HEK293 (cell line): ENCODE measurements at regions not wholly inside any gene's neighbourhood (a gene's known extent, or its start where the extent isn't known, plus 50 kb on each side); places are given as distances from the start of the nearest gene placed in this dataset.

ENCODE experiments used
- CTCF ChIA-PET: fragments of 350-600 bp; formaldehyde crosslinking; extraction: SDS; loops from one replicate; lab custom pipeline; 2021; ENCODE audit warnings: antibody characterized with exemption; lab: Yijun Ruan, JAX
- POLR2A ChIA-PET: fragments of 300-600 bp; formaldehyde crosslinking; extraction: SDS; loops from one replicate; lab custom pipeline; 2020; ENCODE audit warnings: antibody characterized with exemption, inconsistent platforms; lab: Yijun Ruan, JAX
- H3K27ac ChIP-seq: fragments of 200-500 bp; sonication (Bioruptor generic); 2 replicates; pipeline ENCODE4 v1.5.1; 2014; ENCODE audit warnings: low read depth, low read length, control low read depth, inconsistent platforms; ENCODE audit errors: extremely low read depth
- H3K36me3 ChIP-seq, 2 experiments: fragments of 200-500 bp in 1 of 2; sonication (Bioruptor generic) in 1 of 2; 1 replicate in 1 of 2; 2 replicates in 1 of 2; pipeline ENCODE4 v1.5.1; 2014 to 2017; ENCODE audit warnings: inconsistent platforms in 2 of 2, low read length in 2 of 2; ENCODE audit not compliant: control insufficient read depth in 2 of 2, insufficient read depth in 1 of 2
- H3K4me1 ChIP-seq: fragments of 200-500 bp; sonication (Bioruptor generic); 2 replicates; pipeline ENCODE4 v1.5.1; 2014; ENCODE audit warnings: mild to moderate bottlenecking, low read length, inconsistent platforms; ENCODE audit not compliant: control insufficient read depth, insufficient read depth
- H3K4me3 ChIP-seq: 2 replicates; pipeline ENCODE4 v1.5.1; 2011; ENCODE audit warnings: low read depth, mild to moderate bottlenecking, control low read depth, low read length, moderate library complexity
- H3K9me3 ChIP-seq: fragments of 200-500 bp; sonication (Bioruptor generic); 2 replicates; pipeline ENCODE4 v1.5.1; 2014; ENCODE audit warnings: low read depth, low read length, inconsistent platforms; ENCODE audit not compliant: control insufficient read depth, insufficient read depth
- BCL11A ChIP-seq: fragments of 450-650 bp; formaldehyde crosslinking; IDR thresholded peaks from 2 replicates; pipeline ENCODE4 v1.5.1; 2016; ENCODE audit warnings: low read depth, missing biosample characterization, missing genetic modification characterization
- GFI1B ChIP-seq: fragments of 450-650 bp; formaldehyde crosslinking; IDR thresholded peaks from 2 replicates; pipeline ENCODE4 v1.5.1; 2016; ENCODE audit warnings: missing biosample characterization, missing genetic modification characterization
- HOXC10 ChIP-seq: sonication (generic); formaldehyde crosslinking; IDR thresholded peaks from 2 replicates; pipeline ENCODE4 v1.8.1; 2023; ENCODE audit warnings: mild to moderate bottlenecking, missing genetic modification reagents
- KLF1 ChIP-seq: fragments of 450-650 bp; formaldehyde crosslinking; IDR thresholded peaks from 2 replicates; pipeline ENCODE4 v1.5.1; 2016; ENCODE audit warnings: missing biosample characterization, missing genetic modification characterization
- KLF9 ChIP-seq: fragments of 450-650 bp; formaldehyde crosslinking; IDR thresholded peaks from 2 replicates; pipeline ENCODE4 v1.5.1; 2016; ENCODE audit warnings: missing biosample characterization, missing genetic modification characterization, low read depth
- ZNF112 ChIP-seq: fragments of 450-650 bp; formaldehyde crosslinking; IDR thresholded peaks from 2 replicates; pipeline ENCODE4 v1.5.0; 2017; ENCODE audit warnings: missing biosample characterization, missing genetic modification characterization
- ZNF157 ChIP-seq: fragments of 450-650 bp; formaldehyde crosslinking; IDR thresholded peaks from 2 replicates; pipeline ENCODE4 v1.5.1; 2016; ENCODE audit warnings: missing biosample characterization, missing genetic modification characterization
- ZNF169 ChIP-seq: fragments of 450-650 bp; formaldehyde crosslinking; IDR thresholded peaks from 2 replicates; pipeline ENCODE4 v1.5.1; 2016; ENCODE audit warnings: missing biosample characterization, missing genetic modification characterization
- ZNF18 ChIP-seq: fragments of 450-650 bp; formaldehyde crosslinking; IDR thresholded peaks from 2 replicates; pipeline ENCODE4 v1.5.1; 2016; ENCODE audit warnings: missing biosample characterization, missing genetic modification characterization
- ZNF214 ChIP-seq: fragments of 450-650 bp; formaldehyde crosslinking; IDR thresholded peaks from 2 replicates; pipeline ENCODE4 v1.5.1; 2017; ENCODE audit warnings: missing biosample characterization, mild to moderate bottlenecking, missing genetic modification characterization, borderline replicate concordance
- ZNF221 ChIP-seq: fragments of 450-650 bp; formaldehyde crosslinking; IDR thresholded peaks from 2 replicates; pipeline ENCODE4 v1.5.1; 2017; ENCODE audit warnings: missing biosample characterization, missing genetic modification characterization, borderline replicate concordance
- ZNF23 ChIP-seq: fragments of 450-650 bp; formaldehyde crosslinking; IDR thresholded peaks from 2 replicates; pipeline ENCODE4 v1.5.1; 2016; ENCODE audit warnings: missing biosample characterization, missing genetic modification characterization, borderline replicate concordance
- ZNF239 ChIP-seq: fragments of 450-650 bp; formaldehyde crosslinking; IDR thresholded peaks from 2 replicates; pipeline ENCODE4 v1.5.1; 2016; ENCODE audit warnings: missing biosample characterization, missing genetic modification characterization
- ZNF292 ChIP-seq: fragments of 450-650 bp; formaldehyde crosslinking; IDR thresholded peaks from 2 replicates; pipeline ENCODE4 v1.5.1; 2016; ENCODE audit warnings: low read depth, missing biosample characterization, missing genetic modification characterization, borderline replicate concordance
- ZNF366 ChIP-seq: fragments of 450-650 bp; formaldehyde crosslinking; conservative IDR thresholded peaks from 2 replicates; pipeline ENCODE4 v1.5.1; 2016; ENCODE audit warnings: missing biosample characterization, missing genetic modification characterization
- ZNF529 ChIP-seq: fragments of 450-650 bp; formaldehyde crosslinking; IDR thresholded peaks from 2 replicates; pipeline ENCODE4 v1.5.1; 2017; ENCODE audit warnings: missing genetic modification characterization, missing biosample characterization; ENCODE audit not compliant: insufficient replicate concordance
- ZNF544 ChIP-seq: fragments of 450-650 bp; formaldehyde crosslinking; IDR thresholded peaks from 2 replicates; pipeline ENCODE4 v1.5.0; 2017; ENCODE audit warnings: missing biosample characterization, missing genetic modification characterization
- ZNF580 ChIP-seq: fragments of 450-650 bp; formaldehyde crosslinking; IDR thresholded peaks from 2 replicates; pipeline ENCODE4 v1.5.1; 2016; ENCODE audit warnings: missing biosample characterization, missing genetic modification characterization
- ZNF624 ChIP-seq: fragments of 450-650 bp; formaldehyde crosslinking; IDR thresholded peaks from 2 replicates; pipeline ENCODE4 v1.5.1; 2017; ENCODE audit warnings: missing biosample characterization, missing genetic modification characterization
- ZNF76 ChIP-seq: fragments of 450-650 bp; formaldehyde crosslinking; IDR thresholded peaks from 2 replicates; pipeline ENCODE4; 2016; ENCODE audit warnings: low read depth, missing biosample characterization, missing genetic modification characterization, borderline replicate concordance
- ZSCAN18 ChIP-seq: fragments of 450-650 bp; formaldehyde crosslinking; IDR thresholded peaks from 2 replicates; pipeline ENCODE4 v1.5.1; 2016; ENCODE audit warnings: missing biosample characterization, missing genetic modification characterization
- ZSCAN23 ChIP-seq: fragments of 450-650 bp; formaldehyde crosslinking; IDR thresholded peaks from 2 replicates; pipeline ENCODE4 v1.5.1; 2016; ENCODE audit warnings: missing biosample characterization, missing genetic modification characterization

GRCh38 chr12:17304503-17305347 lies 698.8 kb upstream of the LMO3 start:
- Histone ChIP-seq H3K4me3 (no peak overlapping the region), H3K4me1 (no peaks in the 10 kb centered on the region), H3K36me3 (no peaks in the 10 kb centered on the region), H3K27ac (no peak overlapping the region), H3K9me3 (no peaks in the 10 kb centered on the region)
- ChIA-PET POLR2A (no interaction called here), CTCF (no interaction called here)
- TF ChIP-seq ZNF366 (tag by site-specific recombination) (no peak), ZNF529 (tag by site-specific recombination) (no peak), ZNF292 (tag by site-specific recombination) (no peak), ZNF221 (tag by site-specific recombination) (no peak), ZNF76 (tag by site-specific recombination) (no peak), ZSCAN23 (tag by site-specific recombination) (no peak), ZNF239 (tag by site-specific recombination) (no peak), KLF1 (tag by site-specific recombination) (no peak), ZSCAN18 (tag by site-specific recombination) (no peak), ZNF23 (tag by site-specific recombination) (no peak)

GRCh38 chr12:17302001-17302400 lies 696.0 kb upstream of the LMO3 start:
- TF ChIP-seq ZNF214 (tag by site-specific recombination) (no peak), HOXC10 (CRISPR knock-in tag) (no peak), ZNF112 (tag by site-specific recombination) (no peak), ZNF624 (tag by site-specific recombination) (no peak), ZNF544 (tag by site-specific recombination) (no peak), GFI1B (tag by site-specific recombination) (no peak), ZNF169 (tag by site-specific recombination) (no peak), ZNF18 (tag by site-specific recombination) (no peak), KLF9 (tag by site-specific recombination) (no peak), ZNF580 (no peak), BCL11A (tag by site-specific recombination) (no peak), ZNF157 (tag by site-specific recombination) (no peak)
- POLR2A ChIA-PET = no interaction called here
- H3K36me3 ChIP-seq = no peaks in the 10 kb centered on the region
- CTCF ChIA-PET = no interaction called here
- H3K9me3 ChIP-seq = no peaks in the 10 kb centered on the region
- H3K4me3 ChIP-seq = no peak overlapping the region
- H3K4me1 ChIP-seq = no peaks in the 10 kb centered on the region
- H3K27ac ChIP-seq = no peak overlapping the region
